PFSK-1 (cell line): ENCODE measurements at regions not wholly inside any gene's neighbourhood (a gene's known extent, or its start where the extent isn't known, plus 50 kb on each side); places are given as distances from the start of the nearest gene placed in this dataset.

Experiments used
- FOXP2 ChIP-seq: optimal IDR thresholded peaks from 2 replicates; pipeline ENCODE3; 2011; ENCODE audit warnings: borderline replicate concordance, control low read depth, inconsistent platforms; ENCODE audit not compliant: insufficient read depth; ENCODE audit errors: extremely low read length, extremely low read depth
- POLR2AphosphoS5 ChIP-seq: IDR thresholded peaks from 2 replicates; pipeline ENCODE4 v1.6.1; 2012; ENCODE audit warnings: low read depth, mild to moderate bottlenecking, control low read depth, low read length, moderate library complexity
- REST ChIP-seq, 2 experiments: IDR thresholded peaks; 2 replicates each; pipeline versions ENCODE4 v1.6.1 to v1.8.0; 2011 to 2012; ENCODE audit warnings: low read depth in 2 of 2, low read length in 2 of 2, control low read depth in 1 of 2, inconsistent platforms in 1 of 2, mild to moderate bottlenecking in 1 of 2, moderate library complexity in 1 of 2; ENCODE audit not compliant: insufficient read depth in 1 of 2
- SIN3A ChIP-seq: IDR thresholded peaks from 2 replicates; pipeline ENCODE4 v1.6.1; 2012; ENCODE audit warnings: mild to moderate bottlenecking, low read length, moderate library complexity, borderline replicate concordance; ENCODE audit not compliant: insufficient read depth
- TAF1 ChIP-seq: IDR thresholded peaks from 2 replicates; pipeline ENCODE4 v1.6.1; 2012; ENCODE audit warnings: low read length, control low read depth, borderline replicate concordance; ENCODE audit not compliant: insufficient read depth

- TF ChIP-seq POLR2AphosphoS5: no peak
- no peak for TF ChIP-seq SIN3A
- no peak for TF ChIP-seq FOXP2
- no peak for TF ChIP-seq REST (IDR thresholded peaks at IDR 0.05; ENCODE audit: insufficient read depth in 1 of 2, low read depth in 2 of 2, low read length in 2 of 2)
- no peak for TF ChIP-seq TAF1
These were observed 1316.3 kb downstream of the STIM2 start for GRCh38 chr4:28176942-28177341.

- TF ChIP-seq FOXP2 (no peak), SIN3A (no peak), TAF1 (no peak), POLR2AphosphoS5 (no peak), REST (IDR thresholded peaks at IDR 0.05; ENCODE audit: insufficient read depth in 1 of 2, low read depth in 2 of 2, low read length in 2 of 2) (no peak)
These were observed 1317.0 kb downstream of the STIM2 start for GRCh38 chr4:28177641-28178040.

- TF ChIP-seq TAF1 (no peak), REST (IDR thresholded peaks at IDR 0.05; ENCODE audit: insufficient read depth in 1 of 2, low read depth in 2 of 2, low read length in 2 of 2) (no peak), POLR2AphosphoS5 (no peak), SIN3A (no peak), FOXP2 (no peak)
These were observed 1318.5 kb downstream of the STIM2 start for GRCh38 chr4:28179126-28179525.

GRCh38 chr4:28209371-28209924 is 1348.8 kb downstream of the STIM2 start:
- no peak for TF ChIP-seq TAF1
- TF ChIP-seq SIN3A: no peak
- no peak for TF ChIP-seq REST (IDR thresholded peaks at IDR 0.05; ENCODE audit: insufficient read depth in 1 of 2, low read depth in 2 of 2, low read length in 2 of 2)
- no peak for TF ChIP-seq FOXP2
- no peak for TF ChIP-seq POLR2AphosphoS5
